ENCODE measurements at regions not wholly inside any gene's neighbourhood (a gene's known extent, or its start where the extent isn't known, plus 50 kb on each side); places are given as distances from the start of the nearest gene placed in this dataset.

- H3K79me2 ChIP-seq (ENCODE audit: control insufficient read depth, insufficient read depth, low read length) = no peaks in the 10 kb centered on the region
- no peak overlapping the region for H3K4me3 Mint-ChIP-seq
- H3K9ac ChIP-seq (ENCODE audit: low read length) = no peak overlapping the region
- TF ChIP-seq CTCF (IDR thresholded peaks at IDR 0.05) = no peak
- TF ChIP-seq EZH2 (IDR thresholded peaks at IDR 0.05; ENCODE audit: borderline replicate concordance, insufficient read depth, low read depth, low read length, poor library complexity, severe bottlenecking) = no peak
- no peaks in the 10 kb centered on the region for H3K27me3 Mint-ChIP-seq
- no peak overlapping the region for H2AFZ ChIP-seq (ENCODE audit: insufficient read depth, low read depth, low read length, poor library complexity, severe bottlenecking)
- H3K9me3 ChIP-seq (ENCODE audit: control extremely low read depth in 1 of 3, control insufficient read depth in 2 of 3, insufficient read depth in 1 of 3, low read length in 2 of 3) = peaks cover 0 to 3% (median 0%) of the 10 kb centered on the region in 3 donors
- ChIA-PET POLR2A (no interaction called here), CTCF (no interaction called here)
- no peaks in the 10 kb centered on the region for H4K20me1 ChIP-seq (ENCODE audit: control insufficient read depth, insufficient read depth, low read length, poor library complexity, severe bottlenecking)
- ATAC-seq (ENCODE audit: low read depth) = no peak
- H3K9me3 Mint-ChIP-seq (ENCODE audit: insufficient read depth) = peaks cover 6% of the 10 kb centered on the region
- intact Hi-C loops (cut with micrococcal nuclease) = no loop called here
- no peaks in the 10 kb centered on the region for H3K4me1 Mint-ChIP-seq
- 100% methylated on average over 4 of the region's 7 CpGs for WGBS (ENCODE audit: insufficient coverage)
- no peak for DNase-seq
- no peak overlapping the region for H3K27ac ChIP-seq (ENCODE audit: low read length in 2 of 2)
- H3K27me3 ChIP-seq (replicated peaks in 1 of 4; ENCODE audit: control extremely low read depth in 1 of 4, control insufficient read depth in 3 of 4, insufficient read depth in 4 of 4, low read length in 3 of 4) = no peaks in the 10 kb centered on the region
- no peaks in the 10 kb centered on the region for H3K4me1 ChIP-seq (ENCODE audit: control insufficient read depth in 2 of 2, insufficient read depth in 2 of 2, low read length in 2 of 2)
- no peak overlapping the region for H3K27ac Mint-ChIP-seq
- H3K36me3 ChIP-seq (replicated peaks in 1 of 2; ENCODE audit: control extremely low read depth in 1 of 2, control insufficient read depth in 1 of 2, extremely low read depth in 1 of 2, insufficient read depth in 2 of 2, low read length in 1 of 2) = no peaks in the 10 kb centered on the region
- H3K4me3 ChIP-seq (ENCODE audit: control extremely low read depth in 1 of 5, extremely low read depth in 1 of 5, insufficient read depth in 1 of 5, low read depth in 2 of 5, low read length in 4 of 5) = no peak overlapping the region
- H3K4me2 ChIP-seq (replicated peaks; ENCODE audit: low read depth, low read length, poor library complexity, severe bottlenecking) = no peak overlapping the region
These were observed 736.7 kb upstream of the WWC1 start for GRCh38 chr5:167554564-167555290.

DNA sequence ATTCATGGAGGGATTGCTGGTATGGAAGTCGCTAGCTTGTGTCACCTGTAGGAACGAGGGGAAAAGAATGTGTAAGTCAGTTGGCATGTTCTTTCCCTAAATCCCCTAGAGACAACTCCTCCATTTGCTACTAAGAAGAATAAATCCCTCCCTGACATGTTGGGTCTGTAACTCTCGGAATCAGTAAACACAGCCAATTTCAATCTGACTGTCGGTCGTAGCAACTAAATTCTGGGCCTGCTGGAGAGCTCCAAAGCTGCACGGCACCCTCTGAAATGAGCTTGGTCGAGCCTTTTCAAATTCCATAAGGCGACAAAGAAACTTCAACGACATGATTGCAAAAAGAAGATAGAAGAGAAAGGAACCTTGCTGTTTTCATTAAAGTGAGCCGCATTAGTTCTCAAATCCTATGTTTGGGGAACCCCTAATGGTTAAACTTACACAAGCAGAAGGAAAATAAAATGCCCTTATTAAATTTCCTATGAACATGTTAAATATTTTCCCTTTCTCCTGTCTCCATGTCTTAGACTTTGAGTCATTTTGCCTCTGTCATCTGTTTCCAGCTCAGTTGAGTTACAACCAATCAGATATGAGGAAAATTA is 735.8 kb upstream of the WWC1 start:
- DNase-seq = no peak

More for the DNA sequence above, 735.8 kb upstream of the WWC1 start:
- intact Hi-C loops (cut with micrococcal nuclease) = no loop called here
- peaks cover 6% of the 10 kb centered on the region for H3K9me3 Mint-ChIP-seq (ENCODE audit: insufficient read depth)
- no peak for ATAC-seq (ENCODE audit: low read depth)
- no peaks in the 10 kb centered on the region for H3K27me3 Mint-ChIP-seq
- Histone ChIP-seq H3K27ac (ENCODE audit: low read length in 2 of 2) (no peak overlapping the region), H3K4me3 (ENCODE audit: control extremely low read depth in 1 of 5, extremely low read depth in 1 of 5, insufficient read depth in 1 of 5, low read depth in 2 of 5, low read length in 4 of 5) (no peak overlapping the region), H3K9ac (ENCODE audit: low read length) (no peak overlapping the region), H3K9me3 (ENCODE audit: control extremely low read depth in 1 of 3, control insufficient read depth in 2 of 3, insufficient read depth in 1 of 3, low read length in 2 of 3) (peaks cover 0 to 3% (median 0%) of the 10 kb centered on the region in 3 donors), H4K20me1 (ENCODE audit: control insufficient read depth, insufficient read depth, low read length, poor library complexity, severe bottlenecking) (no peaks in the 10 kb centered on the region), H3K4me2 (replicated peaks; ENCODE audit: low read depth, low read length, poor library complexity, severe bottlenecking) (no peak overlapping the region), H2AFZ (ENCODE audit: insufficient read depth, low read depth, low read length, poor library complexity, severe bottlenecking) (no peak overlapping the region), H3K36me3 (replicated peaks in 1 of 2; ENCODE audit: control extremely low read depth in 1 of 2, control insufficient read depth in 1 of 2, extremely low read depth in 1 of 2, insufficient read depth in 2 of 2, low read length in 1 of 2) (no peaks in the 10 kb centered on the region), H3K79me2 (ENCODE audit: control insufficient read depth, insufficient read depth, low read length) (no peaks in the 10 kb centered on the region), H3K4me1 (ENCODE audit: control insufficient read depth in 2 of 2, insufficient read depth in 2 of 2, low read length in 2 of 2) (no peaks in the 10 kb centered on the region), H3K27me3 (replicated peaks in 1 of 4; ENCODE audit: control extremely low read depth in 1 of 4, control insufficient read depth in 3 of 4, insufficient read depth in 4 of 4, low read length in 3 of 4) (no peaks in the 10 kb centered on the region)
- CTCF ChIA-PET = no interaction called here
- 81% methylated on average over 5 of the region's 10 CpGs for WGBS (ENCODE audit: insufficient coverage)
- H3K4me3 Mint-ChIP-seq = no peak overlapping the region
- POLR2A ChIA-PET = no interaction called here
- no peak overlapping the region for H3K27ac Mint-ChIP-seq
- no peak for TF ChIP-seq CTCF (IDR thresholded peaks at IDR 0.05)
- no peak for TF ChIP-seq EZH2 (IDR thresholded peaks at IDR 0.05; ENCODE audit: borderline replicate concordance, insufficient read depth, low read depth, low read length, poor library complexity, severe bottlenecking)
- H3K4me1 Mint-ChIP-seq = no peaks in the 10 kb centered on the region
